Loucy (cell line): ENCODE measurements at regions not wholly inside any gene's neighbourhood (a gene's known extent, or its start where the extent isn't known, plus 50 kb on each side); places are given as distances from the start of the nearest gene placed in this dataset.

Experiments used
- EZH2phosphoT487 ChIP-seq: fragments of 200-600 bp; IDR thresholded peaks from 2 replicates; pipeline ENCODE4 v1.6.1; 2018; ENCODE audit warnings: antibody characterized with exemption, mild to moderate bottlenecking, moderate library complexity, borderline replicate concordance
- TF ChIP-seq, protein P1 (sequence below): fragments of 200-600 bp; sonication (generic); conservative IDR thresholded peaks from 2 replicates; pipeline ENCODE4 v1.5.1; 2014; ENCODE audit warnings: mild to moderate bottlenecking, antibody characterized with exemption, low read length

- TF ChIP-seq, protein P1, sequence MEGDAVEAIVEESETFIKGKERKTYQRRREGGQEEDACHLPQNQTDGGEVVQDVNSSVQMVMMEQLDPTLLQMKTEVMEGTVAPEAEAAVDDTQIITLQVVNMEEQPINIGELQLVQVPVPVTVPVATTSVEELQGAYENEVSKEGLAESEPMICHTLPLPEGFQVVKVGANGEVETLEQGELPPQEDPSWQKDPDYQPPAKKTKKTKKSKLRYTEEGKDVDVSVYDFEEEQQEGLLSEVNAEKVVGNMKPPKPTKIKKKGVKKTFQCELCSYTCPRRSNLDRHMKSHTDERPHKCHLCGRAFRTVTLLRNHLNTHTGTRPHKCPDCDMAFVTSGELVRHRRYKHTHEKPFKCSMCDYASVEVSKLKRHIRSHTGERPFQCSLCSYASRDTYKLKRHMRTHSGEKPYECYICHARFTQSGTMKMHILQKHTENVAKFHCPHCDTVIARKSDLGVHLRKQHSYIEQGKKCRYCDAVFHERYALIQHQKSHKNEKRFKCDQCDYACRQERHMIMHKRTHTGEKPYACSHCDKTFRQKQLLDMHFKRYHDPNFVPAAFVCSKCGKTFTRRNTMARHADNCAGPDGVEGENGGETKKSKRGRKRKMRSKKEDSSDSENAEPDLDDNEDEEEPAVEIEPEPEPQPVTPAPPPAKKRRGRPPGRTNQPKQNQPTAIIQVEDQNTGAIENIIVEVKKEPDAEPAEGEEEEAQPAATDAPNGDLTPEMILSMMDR: no peak
- no peak for TF ChIP-seq EZH2phosphoT487
Measured at GRCh38 chr2:128621074-128621473, 302.4 kb upstream of the HS6ST1 start.
